ENCODE measurements at regions not wholly inside any gene's neighbourhood (a gene's known extent, or its start where the extent isn't known, plus 50 kb on each side); places are given as distances from the start of the nearest gene placed in this dataset.

- DNase-seq, result no peak
- H3K27ac ChIP-seq, result no peak overlapping the region
- H3K4me3 ChIP-seq, result no peak overlapping the region
- no peaks in the 10 kb centered on the region for H3K9me3 ChIP-seq
- WGBS, 5 donors, result 86 to 91% (median 90%) methylated on average over 3 of the region's 3 CpGs
- no peak for TF ChIP-seq POLR2A (IDR thresholded peaks at IDR 0.05)
- no peak for TF ChIP-seq EP300 (IDR thresholded peaks at IDR 0.05)
- no peak for TF ChIP-seq CTCF (IDR thresholded peaks at IDR 0.05)
- TF ChIP-seq POLR2AphosphoS5 (IDR thresholded peaks at IDR 0.05), result no peak
- no peaks in the 10 kb centered on the region for H3K27me3 ChIP-seq
- peaks cover 0 to 4% (median 0%) of the 10 kb centered on the region in 4 donors for H3K4me1 ChIP-seq
- intact Hi-C loops (cut with DNase I; ENCODE audit: low total_unique reads), result no loop called here
- no peaks in the 10 kb centered on the region for H3K36me3 ChIP-seq
These were observed 561.1 kb downstream of the PRDM9 start for GRCh38 chr5:24068524-24068923.

GRCh38 chr5:24073107-24073506, 565.7 kb downstream of the PRDM9 start:
- H3K27ac ChIP-seq, result no peak overlapping the region
- DNase-seq, result peak in 1 of 2 donors; percentile 26
- no peaks in the 10 kb centered on the region for H3K9me3 ChIP-seq
- H3K36me3 ChIP-seq, result no peaks in the 10 kb centered on the region
- H3K4me1 ChIP-seq, result peaks cover 0 to 4% (median 0%) of the 10 kb centered on the region in 4 donors
- H3K27me3 ChIP-seq, result no peaks in the 10 kb centered on the region
- no peak for TF ChIP-seq EP300 (IDR thresholded peaks at IDR 0.05)
- TF ChIP-seq CTCF (IDR thresholded peaks at IDR 0.05), result no peak
- TF ChIP-seq POLR2A (IDR thresholded peaks at IDR 0.05), result no peak
- TF ChIP-seq POLR2AphosphoS5 (IDR thresholded peaks at IDR 0.05), result no peak
- intact Hi-C loops (cut with DNase I; ENCODE audit: low total_unique reads), result no loop called here
- 25 to 42% (median 33%) methylated on average over 4 of the region's 4 CpGs for WGBS, 5 donors
- no peak overlapping the region for H3K4me3 ChIP-seq

- no peaks in the 10 kb centered on the region for H3K9me3 ChIP-seq
- WGBS, 5 donors, result 71 to 86% (median 79%) methylated on average over 2 of the region's 2 CpGs
These were observed 564.7 kb downstream of the CDH10 start for GRCh38 chr5:24080046-24080445.

GRCh38 chr5:24094081-24094679, 550.6 kb downstream of the CDH10 start:
- no peak overlapping the region for H3K27ac ChIP-seq
- intact Hi-C loops (cut with DNase I; ENCODE audit: low total_unique reads), result no loop called here
- no peak overlapping the region for H3K4me3 ChIP-seq
- WGBS, 5 donors, result 32 to 58% (median 44%) methylated on average over 8 of the region's 8 CpGs
- TF ChIP-seq CTCF (IDR thresholded peaks at IDR 0.05), result no peak
- TF ChIP-seq POLR2A (IDR thresholded peaks at IDR 0.05), result no peak
- TF ChIP-seq POLR2AphosphoS5 (IDR thresholded peaks at IDR 0.05), result no peak
- TF ChIP-seq EP300 (IDR thresholded peaks at IDR 0.05), result no peak
- H3K36me3 ChIP-seq, result no peaks in the 10 kb centered on the region
- no peaks in the 10 kb centered on the region for H3K27me3 ChIP-seq
- H3K4me1 ChIP-seq, result no peaks in the 10 kb centered on the region
- no peaks in the 10 kb centered on the region for H3K9me3 ChIP-seq
- peak in 1 of 2 donors; percentile 18 for DNase-seq

More at GRCh38 chr5:24080046-24080445, 564.7 kb downstream of the CDH10 start:
- DNase-seq, result peak in 1 of 2 donors; percentile 8
- no peak overlapping the region for H3K27ac ChIP-seq
- H3K4me3 ChIP-seq, result no peak overlapping the region
- no peaks in the 10 kb centered on the region for H3K27me3 ChIP-seq
- intact Hi-C loops (cut with DNase I; ENCODE audit: low total_unique reads), result no loop called here
- no peak for TF ChIP-seq POLR2A (IDR thresholded peaks at IDR 0.05)
- TF ChIP-seq EP300 (IDR thresholded peaks at IDR 0.05), result no peak
- no peak for TF ChIP-seq POLR2AphosphoS5 (IDR thresholded peaks at IDR 0.05)
- no peak for TF ChIP-seq CTCF (IDR thresholded peaks at IDR 0.05)
- no peaks in the 10 kb centered on the region for H3K4me1 ChIP-seq
- H3K36me3 ChIP-seq, result no peaks in the 10 kb centered on the region
